NCI-H460 (cell line): ENCODE measurements at regions not wholly inside any gene's neighbourhood (a gene's known extent, or its start where the extent isn't known, plus 50 kb on each side); places are given as distances from the start of the nearest gene placed in this dataset.
"Not testable (repeated sequence)": the region's sequence is repeated elsewhere in the genome, so short reads cannot be mapped to it uniquely, and the experiment has no call there.

Experiments
- DNase-seq: peaks from one replicate; pipeline ENCODE4 v3.0.0-alpha.2; 2016; ENCODE audit warnings: low read depth; ENCODE audit errors: extremely low read depth

DNA sequence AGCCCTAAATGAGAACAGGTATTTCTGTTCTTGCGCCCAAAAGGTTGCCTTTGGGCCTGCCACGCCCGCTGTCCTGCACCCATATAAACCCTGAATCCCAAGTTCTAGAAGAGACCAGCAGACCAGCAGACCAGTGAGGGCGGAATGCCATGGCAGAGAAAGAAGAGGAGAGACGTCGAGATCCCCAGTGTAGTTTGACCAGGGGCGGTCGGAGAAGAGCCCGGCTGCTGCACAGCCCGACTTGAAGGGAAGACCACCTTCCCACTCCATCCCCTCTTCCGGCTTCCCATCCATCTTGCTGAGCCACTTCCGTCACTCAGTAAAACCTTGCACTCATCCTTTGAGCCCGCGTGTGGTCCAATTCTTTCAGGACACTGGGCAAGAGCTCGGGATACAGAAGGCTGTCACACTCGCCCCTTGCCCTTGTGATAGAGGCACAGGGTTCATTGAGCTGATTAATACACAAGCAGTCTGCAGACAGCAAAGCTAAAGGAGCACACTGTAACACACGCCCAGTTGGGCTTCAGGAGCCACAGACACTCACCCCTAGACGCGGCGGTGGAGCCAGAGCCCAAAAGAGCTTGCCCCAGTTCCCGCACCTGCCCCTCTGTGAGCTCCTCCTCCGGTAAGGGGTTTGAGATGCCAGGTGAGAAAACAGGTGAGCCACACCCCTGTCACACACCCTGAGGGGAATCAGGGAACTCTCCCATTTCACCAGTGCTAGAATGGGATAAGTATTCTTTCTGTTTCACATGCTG is 230.8 kb downstream of the PCDH10 start:
- DNase-seq = no peak

DNA sequence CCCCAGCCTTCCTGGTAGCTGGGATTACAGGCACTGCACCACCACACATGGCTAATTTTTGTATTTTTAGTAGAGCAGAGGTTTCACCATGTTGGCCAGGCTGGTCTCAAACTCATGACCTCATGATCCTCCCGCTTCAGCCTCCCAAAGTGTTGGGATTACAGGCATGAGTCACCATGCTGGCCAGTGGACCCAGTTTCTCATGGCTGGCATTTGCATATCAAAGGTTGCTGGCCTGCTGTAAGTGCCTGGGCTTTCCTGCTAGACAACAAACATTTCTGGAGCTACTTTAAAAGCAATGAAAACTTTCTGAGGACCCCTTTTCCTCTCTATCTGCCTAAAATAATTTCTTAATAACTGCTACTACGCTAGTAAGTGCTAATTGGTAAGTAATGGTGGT is 228.2 kb downstream of the PCDH10 start:
- no peak for DNase-seq

- no peak for DNase-seq
Measured at GRCh38 chr4:133372699-133373098, 223.6 kb downstream of the PCDH10 start.

DNA sequence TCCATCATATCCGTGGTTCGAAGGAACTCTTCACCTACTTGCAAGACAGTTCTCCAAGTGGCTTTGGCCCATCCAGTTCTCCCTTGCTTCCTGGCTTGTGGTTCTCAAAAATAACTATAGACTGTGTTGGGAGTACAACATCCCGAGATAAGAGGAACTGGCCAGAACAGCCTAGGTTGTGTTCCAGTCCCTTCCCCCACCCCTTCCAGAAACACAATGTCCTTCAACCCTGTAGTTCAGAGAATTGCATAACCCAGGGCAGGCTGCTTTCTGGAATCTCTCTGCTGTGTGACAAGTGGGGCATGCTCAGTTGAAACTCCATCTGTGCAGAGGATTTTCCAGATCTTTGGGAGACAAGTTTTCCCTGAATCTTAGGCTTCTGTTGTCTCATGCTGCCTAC is 206.5 kb downstream of the PCDH10 start:
- DNase-seq = no peak

- DNase-seq = no peak
Measured at GRCh38 chr4:133347409-133347808, 198.3 kb downstream of the PCDH10 start.

GRCh38 chr4:133324491-133324890 is 175.4 kb downstream of the PCDH10 start:
- no peak for DNase-seq

DNA sequence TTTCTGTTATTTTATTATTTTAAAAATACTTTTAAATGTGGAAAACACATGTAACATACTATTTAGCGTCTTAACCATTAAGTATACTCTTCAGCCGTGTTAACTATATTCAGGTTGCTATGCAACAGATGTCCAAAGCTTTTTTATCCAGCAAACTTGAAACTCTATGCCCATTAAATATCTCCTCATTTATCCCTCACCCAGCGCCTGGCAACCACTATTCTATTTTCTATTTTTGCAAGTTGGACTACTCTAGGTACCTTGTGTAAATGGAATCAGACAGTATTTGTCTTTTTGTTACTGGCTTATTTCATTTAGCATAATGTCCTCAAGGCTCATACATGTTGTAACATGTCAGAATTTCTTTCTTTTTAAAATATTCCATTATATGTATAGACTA is 174.6 kb downstream of the PCDH10 start:
- DNase-seq = no peak

DNA sequence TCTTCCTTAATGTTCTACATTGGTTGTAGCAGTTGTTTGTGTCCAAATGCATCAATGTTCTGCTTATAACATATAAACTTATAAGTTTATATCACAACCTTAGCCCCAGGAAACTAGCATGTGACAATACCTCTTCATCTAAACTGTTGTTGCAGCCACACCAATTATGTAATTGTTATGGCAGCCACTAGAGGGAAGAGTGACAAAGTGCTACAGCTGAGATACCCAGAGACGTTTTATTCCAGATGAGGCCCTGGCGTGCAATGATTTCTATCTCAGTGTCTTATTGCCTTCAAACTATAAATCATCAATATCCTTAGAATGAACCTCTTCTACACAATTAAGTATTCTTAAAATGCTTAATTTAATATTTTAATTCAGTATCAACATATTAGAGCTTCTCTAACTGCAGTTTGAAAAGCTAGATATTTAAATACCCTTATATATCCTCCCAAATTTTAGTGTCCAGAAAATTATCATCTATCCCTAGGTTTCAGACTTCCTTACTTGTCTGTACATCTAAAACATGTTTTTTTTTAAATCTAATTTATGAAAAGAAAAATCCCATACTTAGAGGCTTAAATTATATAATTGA is 171.6 kb downstream of the PCDH10 start:
- DNase-seq = peak; percentile 42

DNA sequence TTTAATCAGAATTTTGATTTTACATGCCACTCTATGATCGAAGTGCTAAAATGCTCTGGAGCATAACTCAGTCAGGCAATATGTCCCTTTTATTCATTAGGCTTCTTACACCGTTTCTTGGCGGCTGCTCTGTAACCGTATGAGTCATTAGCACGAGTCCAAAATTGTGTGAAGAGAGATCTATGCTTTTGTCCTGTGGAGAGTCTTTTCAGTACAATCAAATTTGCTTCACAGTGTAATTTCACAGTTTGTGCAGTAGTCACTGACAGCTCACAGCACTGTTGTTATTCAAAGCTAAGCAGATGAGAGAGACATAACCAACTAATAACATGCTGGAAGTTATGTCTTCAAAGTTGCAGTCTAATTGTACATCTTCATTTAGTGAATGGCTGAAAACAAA is 167.8 kb downstream of the PCDH10 start:
- no peak for DNase-seq

GRCh38 chr4:133314991-133315390 is 165.9 kb downstream of the PCDH10 start:
- no peak for DNase-seq

- no peak for DNase-seq
Measured at GRCh38 chr4:133287396-133287795, 138.3 kb downstream of the PCDH10 start.

DNA sequence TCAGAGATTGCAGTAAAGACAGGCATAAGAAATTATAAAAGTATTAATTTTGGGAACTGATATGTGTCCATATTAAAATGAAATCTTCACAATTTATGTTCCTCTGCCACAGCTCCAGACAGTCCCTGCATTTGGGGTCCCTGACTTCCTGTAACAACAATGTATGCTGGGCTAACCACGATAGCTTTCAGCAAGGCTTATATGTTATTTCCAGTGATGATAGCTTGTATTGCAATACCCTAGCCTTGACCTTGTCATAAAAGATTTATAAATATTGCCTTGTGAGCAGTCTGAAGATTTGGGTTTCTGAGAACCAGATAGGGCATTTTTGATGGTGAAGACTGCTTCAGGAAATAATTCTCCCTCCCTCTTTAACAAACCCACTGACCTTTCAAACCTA is 129.5 kb downstream of the PCDH10 start:
- no peak for DNase-seq

GRCh38 chr4:133277940-133278339 is 128.8 kb downstream of the PCDH10 start:
- not testable (repeated sequence) for DNase-seq

- no peak for DNase-seq
Measured at GRCh38 chr4:133275246-133275645, 126.2 kb downstream of the PCDH10 start.

- no peak for DNase-seq
Measured at GRCh38 chr4:133273401-133273800, 124.3 kb downstream of the PCDH10 start.

DNA sequence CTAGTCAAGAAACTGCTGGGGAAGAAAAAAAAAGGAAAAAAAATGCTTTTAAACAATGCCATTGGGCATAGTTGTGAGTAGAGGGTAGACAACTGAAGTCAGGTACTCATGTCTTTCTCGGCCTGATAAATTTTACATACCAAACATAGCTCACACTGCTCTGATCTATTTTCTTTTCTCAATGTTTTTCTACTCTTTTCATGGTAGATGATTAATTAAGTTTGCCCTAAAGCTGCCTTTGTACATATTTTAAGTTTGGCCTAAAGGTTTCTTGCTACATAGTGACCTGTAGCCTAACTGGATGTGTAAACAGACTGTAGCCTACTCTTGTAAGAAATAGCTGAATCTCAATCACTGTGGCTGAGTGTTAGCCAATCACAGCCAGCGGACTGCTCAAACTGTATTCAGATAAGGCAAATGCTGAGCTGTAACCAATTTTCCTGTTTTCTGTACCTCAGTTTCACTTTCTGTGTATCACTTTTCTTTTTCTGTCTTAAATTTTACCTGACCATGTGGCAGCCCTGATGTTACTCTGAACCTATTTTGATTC is 121.0 kb downstream of the PCDH10 start:
- peak; percentile 6 for DNase-seq

GRCh38 chr4:133268205-133268604 is 119.1 kb downstream of the PCDH10 start:
- DNase-seq = no peak

DNA sequence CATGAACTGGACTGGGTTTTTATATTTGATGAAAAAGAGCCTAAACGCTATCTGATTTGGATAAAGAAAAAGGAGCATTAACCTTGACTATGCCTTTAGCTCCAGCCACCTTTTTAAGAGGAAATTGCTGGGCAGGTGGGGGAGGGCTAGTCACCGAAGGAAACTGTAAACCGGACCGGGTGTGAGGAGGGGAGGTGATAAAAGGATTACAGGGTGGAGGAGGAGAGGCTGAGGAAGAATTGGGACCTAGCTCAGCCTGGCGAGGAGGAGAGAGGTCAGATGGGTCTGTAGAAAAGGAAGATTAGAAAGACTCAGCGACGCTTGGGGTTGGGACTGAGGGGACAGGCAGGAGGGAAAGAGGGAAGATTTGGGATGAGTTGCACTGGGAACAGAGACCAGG is 118.4 kb downstream of the PCDH10 start:
- not testable (repeated sequence) for DNase-seq

GRCh38 chr4:133266966-133267365 is 117.9 kb downstream of the PCDH10 start:
- DNase-seq = not testable (repeated sequence)

GRCh38 chr4:133264251-133264650 is 115.2 kb downstream of the PCDH10 start:
- not testable (repeated sequence) for DNase-seq

DNA sequence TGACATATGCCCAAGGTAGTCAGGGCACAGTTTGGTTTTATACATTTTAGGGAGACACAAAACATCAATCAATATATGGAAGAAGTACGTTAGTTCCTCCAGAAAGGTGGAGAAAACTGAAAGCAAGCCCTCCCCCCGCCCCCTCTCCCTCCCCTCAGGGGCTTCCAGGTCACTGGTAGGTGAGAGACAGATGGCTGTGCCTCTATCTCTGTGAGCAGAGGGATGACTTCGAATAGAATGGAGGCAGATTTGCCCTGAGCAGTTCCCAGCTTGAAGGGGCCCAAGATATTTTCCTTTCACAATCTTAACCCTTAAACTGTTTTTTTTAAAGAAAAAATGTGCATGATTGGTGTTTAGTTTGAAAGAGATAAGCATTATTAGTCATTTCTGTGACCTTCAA is 114.0 kb downstream of the PCDH10 start:
- no peak for DNase-seq

- DNase-seq = no peak
Measured at GRCh38 chr4:133247861-133248260, 98.8 kb downstream of the PCDH10 start.
